AG04449 (cell line): ENCODE measurements at regions not wholly inside any gene's neighbourhood (a gene's known extent, or its start where the extent isn't known, plus 50 kb on each side); places are given as distances from the start of the nearest gene placed in this dataset.
A peak's percentile ranks its signal among the peaks of the same experiment; 100 is the strongest.

Experiments used
- CTCF ChIA-PET: fragments of 350-600 bp; formaldehyde crosslinking; extraction: SDS; loops from one replicate; lab custom pipeline; 2021; ENCODE audit warnings: antibody characterized with exemption; lab: Yijun Ruan, JAX
- POLR2A ChIA-PET: fragments of 400-600, 350-600 bp; formaldehyde crosslinking; extraction: SDS; loops from one replicate; lab custom pipeline; 2020; ENCODE audit warnings: antibody characterized with exemption, inconsistent platforms; lab: Yijun Ruan, JAX
- DNase-seq: peaks from one replicate; pipeline ENCODE4 v3.0.0-alpha.2; 2010; ENCODE audit warnings: low read depth, low spot score
- H3K4me3 ChIP-seq: 2 replicates; pipeline ENCODE4 v1.5.1; 2011; ENCODE audit warnings: low read depth, mild to moderate bottlenecking, control low read depth, low read length
- CTCF ChIP-seq: IDR thresholded peaks from one replicate; pipeline ENCODE4 v1.5.1; 2011; ENCODE audit warnings: mild to moderate bottlenecking, moderate library complexity, low read length, control low read depth, inconsistent platforms; ENCODE audit not compliant: insufficient read depth; ENCODE audit errors: missing control alignments

DNA sequence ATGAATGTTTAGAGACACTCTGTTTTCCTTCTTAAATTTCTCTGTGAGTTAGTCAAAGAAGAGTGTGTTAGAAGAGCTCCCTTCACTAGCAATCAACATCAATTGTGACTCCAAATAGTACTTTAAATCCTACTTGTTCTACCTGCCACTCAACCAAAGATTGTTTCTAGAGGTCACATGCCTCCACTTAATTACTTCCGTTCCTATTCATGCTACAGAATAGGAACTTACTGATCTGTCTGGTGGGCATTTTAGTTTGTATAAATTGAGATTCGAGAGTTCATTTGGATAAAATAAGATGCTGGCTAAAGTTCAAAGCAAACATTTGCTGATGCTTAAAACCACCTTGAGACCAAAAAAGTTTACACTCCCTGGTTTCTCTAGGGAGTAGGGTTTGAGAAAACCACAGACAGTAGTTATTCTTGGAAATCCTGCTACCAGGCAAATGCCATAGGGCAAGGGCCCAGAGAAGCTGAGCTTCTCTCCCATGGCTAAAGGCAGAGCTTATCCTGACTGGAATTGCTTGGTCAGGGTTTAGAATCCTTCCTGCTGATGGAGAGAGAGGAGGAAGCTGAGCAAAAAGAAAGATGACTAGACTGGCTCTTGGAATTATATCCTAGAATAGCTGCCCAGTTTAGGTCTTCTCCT, 389.6 kb upstream of the ATP2B1 start:
- ChIA-PET CTCF (interaction anchor here (0.6 to 1.4 kb wide), 3 partner anchors 14 to 555 kb away, joined by 3 to 4 read pairs (median 3); no protein-coding TSS in a partner anchor), POLR2A (no interaction called here)
- DNase-seq = no peak
- no peak for TF ChIP-seq CTCF
- no peak overlapping the region for H3K4me3 ChIP-seq

DNA sequence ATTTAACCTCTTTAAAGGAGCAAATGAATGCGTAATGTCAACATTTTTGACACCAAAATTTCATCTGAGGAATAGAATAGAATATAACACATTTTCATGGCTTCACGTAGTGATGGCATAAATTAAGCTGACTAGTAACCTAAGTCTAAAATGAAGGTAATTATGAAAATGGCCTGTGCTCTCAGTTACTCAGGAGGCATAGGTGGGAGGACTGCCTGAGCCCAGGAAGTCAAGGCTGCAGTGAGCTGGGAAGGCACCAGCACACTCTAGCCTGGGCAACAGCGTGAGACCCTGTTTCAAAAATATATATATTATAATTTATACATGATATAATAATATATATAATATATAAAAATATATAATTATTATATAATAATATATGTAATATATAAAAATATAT, 383.2 kb upstream of the ATP2B1 start:
- TF ChIP-seq CTCF = no peak
- H3K4me3 ChIP-seq = no peak overlapping the region
- POLR2A ChIA-PET = interaction anchor here (0.9 to 1.0 kb wide), 2 partner anchors 358 to 382 kb away, joined by 4 to 5 read pairs; no protein-coding TSS in a partner anchor
- DNase-seq = no peak
- CTCF ChIA-PET = no interaction called here

DNA sequence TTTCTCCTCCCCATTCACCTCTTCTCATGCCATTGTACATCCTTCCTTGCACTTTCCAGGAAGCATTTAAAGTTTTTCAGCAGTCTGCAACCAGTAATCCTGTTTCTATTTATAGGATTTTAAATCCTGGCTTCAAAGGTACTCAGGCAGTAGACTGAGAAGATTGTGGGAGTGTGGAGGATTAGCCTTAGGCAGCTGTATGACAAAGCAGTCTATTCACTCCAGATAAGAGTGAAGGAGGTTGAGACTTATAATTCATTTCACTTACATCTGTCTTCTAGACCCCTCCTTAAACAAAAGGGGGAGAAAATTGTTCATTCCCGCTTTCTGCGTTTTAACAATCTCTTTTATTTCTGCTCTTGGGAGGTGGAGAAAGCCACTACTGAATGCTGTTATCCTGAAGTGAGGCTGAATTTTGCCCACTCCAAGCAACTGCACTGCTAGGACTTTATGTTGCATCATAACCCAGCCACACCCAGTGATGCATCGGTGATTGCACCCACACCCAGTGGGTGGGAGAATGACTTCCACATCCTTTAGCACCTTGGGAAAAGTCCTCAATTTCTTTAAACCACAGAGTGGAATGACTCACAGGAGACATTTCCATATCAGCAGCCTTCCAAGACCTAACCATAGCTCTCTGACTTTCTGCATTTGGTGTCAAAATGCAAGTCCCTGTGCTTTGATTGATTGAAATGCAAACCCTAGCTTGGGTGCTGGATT, 382.5 kb upstream of the ATP2B1 start:
- peak; percentile 50 for DNase-seq

DNA sequence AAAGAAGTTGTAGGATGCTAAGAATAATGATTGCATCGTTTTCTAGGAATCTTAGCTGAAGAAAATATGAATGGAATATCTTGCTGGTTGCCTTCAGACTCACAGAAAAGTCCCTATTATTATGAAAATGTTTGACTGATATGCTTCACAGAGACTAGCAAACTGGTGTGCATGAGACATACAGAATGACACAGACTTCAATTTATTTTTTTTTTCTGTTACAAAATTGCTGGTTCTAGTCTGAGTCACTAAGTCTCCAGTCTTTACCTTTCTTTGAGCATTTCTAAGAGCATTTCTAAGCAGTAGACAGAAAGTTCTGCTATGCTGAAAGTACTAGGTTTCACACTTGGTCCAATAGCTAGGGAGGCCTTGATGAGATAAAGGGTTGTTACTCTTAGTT, 377.6 kb upstream of the ATP2B1 start:
- no peak for DNase-seq
- no peak for TF ChIP-seq CTCF
- CTCF ChIA-PET = interaction anchor here (1.6 to 3.3 kb wide), 2 partner anchors 17 to 543 kb away, joined by 5 to 8 read pairs; no protein-coding TSS in a partner anchor
- POLR2A ChIA-PET = no interaction called here
- H3K4me3 ChIP-seq = no peak overlapping the region

More for the DNA sequence above, 382.5 kb upstream of the ATP2B1 start:
- no peak for TF ChIP-seq CTCF
- H3K4me3 ChIP-seq = no peak overlapping the region
- POLR2A ChIA-PET = interaction anchor here (0.9 to 1.0 kb wide), 2 partner anchors 358 to 381 kb away, joined by 4 to 5 read pairs; no protein-coding TSS in a partner anchor
- CTCF ChIA-PET = no interaction called here

DNA sequence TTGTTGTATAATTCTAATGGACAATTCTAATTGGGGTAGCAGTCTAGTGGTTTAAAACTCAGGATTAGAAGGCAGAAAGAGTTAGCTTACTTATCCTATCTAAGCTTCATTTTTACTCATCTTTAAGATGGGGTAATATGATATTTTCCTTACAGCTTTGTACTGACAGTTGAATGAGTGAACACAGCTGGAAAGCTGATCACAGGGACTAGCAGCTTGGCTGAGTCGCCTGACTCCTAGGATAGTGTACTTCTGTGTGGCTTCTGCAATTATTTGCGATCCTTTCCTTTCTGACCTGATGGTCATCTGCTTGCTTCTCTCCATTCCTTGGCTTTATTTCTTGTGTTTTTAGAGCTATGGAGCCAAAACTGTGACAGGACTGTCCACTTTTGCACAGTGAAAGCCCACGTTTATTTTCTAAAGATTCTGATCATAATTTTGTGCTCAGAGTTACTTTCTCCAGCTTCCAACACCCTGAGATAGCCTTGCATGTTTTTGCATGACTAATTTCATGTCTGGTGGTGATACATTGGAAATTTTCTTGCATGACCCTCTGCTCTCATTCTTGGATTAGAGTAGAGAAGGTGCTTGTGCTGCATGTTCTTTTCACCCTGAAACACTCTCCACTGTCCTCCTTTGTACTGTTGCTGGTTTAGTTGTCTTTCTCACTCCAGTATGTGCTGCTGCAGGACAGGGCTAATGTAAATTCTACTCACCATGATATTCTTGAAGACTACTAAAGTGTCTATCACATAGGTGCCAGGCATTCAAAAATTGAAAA, 377.0 kb upstream of the ATP2B1 start:
- CTCF ChIA-PET = interaction anchor here (0.7 to 3.3 kb wide), 3 partner anchors 17 to 542 kb away, joined by 3 to 8 read pairs (median 5); no protein-coding TSS in a partner anchor
- no peak for DNase-seq
- no peak overlapping the region for H3K4me3 ChIP-seq
- TF ChIP-seq CTCF = no peak
- POLR2A ChIA-PET = no interaction called here
